Prostate gland (tissue), 1 donor: ENCODE measurements at regions not wholly inside any gene's neighbourhood (a gene's known extent, or its start where the extent isn't known, plus 50 kb on each side); places are given as distances from the start of the nearest gene placed in this dataset.

Experiments used
- POLR2A ChIP-seq: fragments of 450-650 bp; IDR thresholded peaks from one replicate; pipeline ENCODE4 v1.6.1; 2016; ENCODE audit warnings: antibody characterized with exemption, mild to moderate bottlenecking
- POLR2AphosphoS5 ChIP-seq: sonication (generic); formaldehyde crosslinking; IDR thresholded peaks from one replicate; pipeline ENCODE4 v1.6.1; 2017; ENCODE audit warnings: antibody characterized with exemption

- TF ChIP-seq POLR2AphosphoS5 (no peak), POLR2A (no peak)
Measured at GRCh38 chr2:160791884-160792283, 298.3 kb upstream of the RBMS1 start.
